GM19240 (cell line): ENCODE measurements at regions not wholly inside any gene's neighbourhood (a gene's known extent, or its start where the extent isn't known, plus 50 kb on each side); places are given as distances from the start of the nearest gene placed in this dataset.

Source experiments
- DNase-seq: peaks from one replicate; pipeline ENCODE4 v3.0.0; 2011; ENCODE audit warnings: low spot score; ENCODE audit not compliant: insufficient read length

DNA sequence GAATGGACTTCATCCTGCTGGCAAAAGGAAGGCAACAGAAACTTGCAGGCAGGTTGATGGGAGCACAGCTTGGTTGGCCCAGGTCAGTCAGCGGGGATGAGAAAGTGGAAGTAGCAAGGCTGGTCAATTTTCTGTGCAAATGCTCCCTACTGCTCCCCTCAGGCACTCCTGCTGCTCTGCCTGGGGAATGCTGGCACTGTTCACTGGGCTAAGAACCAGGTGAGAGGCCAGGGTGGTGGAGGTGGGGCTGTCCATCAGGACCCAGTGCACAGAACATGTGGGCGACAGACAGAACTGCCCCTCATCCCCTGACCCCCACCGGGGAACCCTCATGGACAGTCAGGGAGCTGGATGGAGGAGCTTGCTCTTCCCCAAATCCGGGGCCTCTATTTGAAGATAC, 593.1 kb downstream of the IRX1 start:
- no peak for DNase-seq

DNA sequence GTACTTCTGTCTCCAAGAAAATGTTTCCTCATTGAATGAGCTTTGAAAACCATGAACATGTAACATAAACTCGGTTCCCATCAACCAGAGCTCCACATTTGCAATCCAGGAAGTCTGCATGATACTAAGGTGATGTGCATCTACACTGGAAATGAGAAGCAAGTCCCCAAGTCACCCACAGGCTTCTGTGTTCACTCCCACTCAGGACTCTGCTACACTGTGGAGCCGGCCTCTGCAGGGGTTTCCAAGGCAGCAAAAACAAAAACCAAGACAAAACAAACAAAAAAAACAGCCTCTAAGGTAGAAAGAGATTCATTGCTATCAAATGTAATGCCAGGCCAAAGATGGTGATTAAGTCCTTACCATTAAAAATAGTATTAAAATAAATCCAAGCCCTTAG, 593.7 kb downstream of the IRX1 start:
- DNase-seq: no peak

DNA sequence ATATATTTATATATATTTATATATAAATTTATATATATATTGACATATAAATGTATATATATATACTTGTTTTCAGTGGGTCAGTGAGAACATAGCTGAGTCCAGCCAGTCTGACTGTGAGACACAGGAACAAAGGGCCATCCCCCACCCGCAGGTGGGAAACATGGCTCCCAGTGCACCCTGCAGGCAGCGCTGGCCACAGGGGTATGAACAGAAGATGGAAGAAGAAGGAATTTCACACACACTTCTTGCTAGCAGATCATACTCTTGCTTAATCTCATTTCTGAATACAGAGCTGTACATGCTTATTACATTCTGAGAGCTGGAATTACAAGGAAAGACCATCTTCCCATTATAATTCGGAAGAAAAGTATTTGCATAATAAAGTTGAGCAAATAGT, 595.4 kb downstream of the IRX1 start:
- no peak for DNase-seq

DNA sequence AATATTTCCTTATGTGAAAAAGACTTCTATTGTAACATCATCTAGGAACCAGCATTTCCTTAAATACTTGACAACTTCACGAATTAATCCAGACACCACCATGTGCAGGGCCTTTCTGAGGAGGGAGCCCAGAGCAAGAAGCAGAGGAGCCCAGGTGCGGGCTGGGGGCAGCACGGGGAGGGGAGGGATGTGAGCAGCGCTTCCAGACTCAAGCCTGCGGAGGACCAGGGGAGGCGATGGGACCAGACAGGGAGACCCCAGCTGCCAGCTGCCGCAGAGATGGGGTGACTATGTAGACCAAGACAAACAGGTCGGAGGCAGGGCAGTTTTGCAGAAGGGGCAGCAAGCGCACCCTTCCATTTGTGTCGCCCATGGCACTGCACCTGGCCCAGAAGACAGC, 596.1 kb downstream of the IRX1 start:
- DNase-seq: no peak

DNA sequence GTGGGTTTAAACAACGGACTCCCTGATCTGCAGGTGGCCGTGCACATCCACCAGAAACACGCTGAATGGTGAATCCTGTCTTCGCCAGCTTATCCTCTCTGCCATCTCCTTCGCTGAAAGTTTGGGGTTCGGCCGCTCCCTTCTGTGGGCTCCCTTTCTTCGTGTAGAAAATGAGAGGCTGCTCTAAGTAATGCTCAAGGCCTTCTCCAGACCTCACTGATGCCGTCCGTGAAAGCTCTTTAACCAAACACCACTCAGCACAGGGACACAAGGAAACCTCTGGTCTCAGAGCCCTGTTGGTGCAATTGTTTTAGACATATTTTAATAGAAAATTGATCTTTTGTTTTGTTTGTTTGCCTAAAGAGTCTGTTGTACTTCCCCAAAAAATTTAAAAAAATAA, 596.5 kb downstream of the IRX1 start:
- no peak for DNase-seq

DNA sequence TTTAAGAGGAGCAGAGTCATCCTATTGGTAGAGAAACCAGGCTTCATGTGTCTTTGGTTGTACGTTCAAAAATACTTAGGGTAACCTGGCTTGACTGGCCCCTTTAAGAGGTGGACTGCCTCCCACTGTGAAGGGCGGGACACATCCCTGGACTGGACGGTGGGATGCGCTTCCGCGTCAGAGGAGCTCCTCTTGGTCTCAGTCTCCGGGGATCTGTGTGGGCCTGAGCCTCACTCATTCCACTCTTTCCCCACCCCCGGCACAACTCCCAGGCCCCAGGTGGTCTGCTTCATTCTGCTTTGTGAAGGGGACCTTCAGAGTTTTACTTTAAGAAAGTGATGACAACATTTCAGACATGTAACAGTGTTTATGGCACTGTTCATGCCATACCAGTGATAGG, 601.1 kb downstream of the IRX1 start:
- no peak for DNase-seq

DNA sequence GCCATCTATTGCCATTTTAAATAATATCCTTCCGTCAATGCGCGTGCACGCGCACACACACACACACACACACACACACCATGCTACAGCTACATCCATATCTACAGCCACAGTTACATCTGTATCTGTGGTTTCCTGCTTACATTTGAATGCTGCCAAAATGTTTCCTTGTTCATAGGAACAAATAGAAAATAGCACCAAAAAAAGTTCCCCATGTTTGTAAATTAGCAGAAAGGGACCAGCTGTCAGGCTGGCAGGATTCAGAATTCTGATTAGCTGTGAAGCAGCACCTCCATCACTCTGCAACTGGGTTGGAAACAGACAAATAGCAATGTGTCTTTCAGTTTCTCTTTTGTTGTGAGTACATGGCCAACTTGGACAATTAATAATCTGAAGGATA, 601.5 kb downstream of the IRX1 start:
- no peak for DNase-seq

DNA sequence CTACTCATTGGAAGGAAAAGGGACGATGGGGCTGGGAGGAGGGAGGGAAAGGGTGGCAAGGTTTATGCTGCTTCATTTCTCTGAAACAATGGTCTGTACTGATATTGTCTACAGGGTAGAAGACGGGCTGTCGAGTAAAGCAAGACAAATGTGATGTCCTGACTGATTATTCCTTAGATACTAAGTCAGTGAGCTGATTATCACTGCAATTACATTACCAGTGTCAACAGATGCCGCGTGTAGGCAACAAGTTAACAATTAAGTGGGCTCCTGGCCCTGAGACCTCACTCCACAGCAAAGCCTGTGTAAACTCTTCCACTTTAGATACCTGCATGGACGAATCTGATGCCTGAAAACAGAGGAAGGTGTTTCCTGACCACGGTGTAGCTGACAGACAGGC, 602.8 kb downstream of the IRX1 start:
- no peak for DNase-seq

DNA sequence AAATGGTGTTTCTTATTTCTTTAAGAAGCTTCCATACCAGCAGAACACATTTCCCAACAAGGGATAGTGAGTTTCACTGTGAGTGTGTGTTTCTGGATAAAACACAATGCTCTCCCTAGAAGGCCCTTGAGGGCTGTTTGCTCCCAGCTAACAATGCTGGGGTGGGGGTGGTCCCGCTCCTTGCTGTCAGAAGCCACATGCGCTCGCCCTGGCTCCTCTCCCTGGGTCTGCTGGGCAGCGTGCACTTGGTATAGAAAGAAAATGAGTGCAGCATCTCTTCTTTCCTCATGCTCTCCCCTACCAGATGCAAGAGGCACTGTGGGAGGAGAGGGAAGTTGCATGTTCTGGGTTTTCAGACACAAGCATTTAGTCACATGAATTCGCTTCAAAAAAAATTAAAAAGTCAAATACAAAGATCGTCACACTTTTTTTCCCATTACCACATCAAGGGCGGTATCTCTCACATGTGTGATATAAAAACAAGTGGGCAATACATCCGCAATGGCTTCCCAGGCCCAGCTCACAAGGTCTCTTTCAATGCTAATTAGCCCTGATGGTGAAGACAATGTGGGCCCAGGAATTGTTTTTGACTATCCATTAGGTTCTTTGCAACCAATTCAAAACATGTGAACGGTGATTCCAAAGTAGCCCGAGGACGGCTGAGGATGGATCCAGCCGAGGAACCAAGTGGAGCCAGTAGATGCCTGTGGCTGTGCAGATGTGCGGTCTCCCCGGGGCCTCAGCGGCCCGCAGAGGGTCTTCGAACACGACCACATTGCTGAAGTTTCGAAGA, 603.6 kb downstream of the IRX1 start:
- no peak for DNase-seq

DNA sequence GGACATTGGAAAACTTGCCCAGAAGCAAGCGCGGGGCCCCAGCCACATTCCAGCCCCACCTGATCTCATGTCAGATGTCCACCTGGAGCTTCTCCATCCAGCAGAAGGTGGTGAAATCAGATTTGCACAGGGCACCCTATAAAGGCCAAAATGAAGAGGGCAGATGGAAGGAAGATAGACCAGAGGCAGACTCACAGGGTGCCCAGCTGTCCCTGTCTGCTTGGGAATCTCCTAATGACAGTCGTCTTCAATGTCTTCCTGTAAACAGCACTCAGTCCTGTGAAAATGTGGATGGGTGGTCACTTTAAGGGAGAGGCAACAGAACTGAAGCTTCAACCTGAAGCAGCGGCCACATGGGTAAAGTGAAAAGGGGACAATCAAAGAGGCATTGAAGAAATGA, 607.5 kb downstream of the IRX1 start:
- no peak for DNase-seq

DNA sequence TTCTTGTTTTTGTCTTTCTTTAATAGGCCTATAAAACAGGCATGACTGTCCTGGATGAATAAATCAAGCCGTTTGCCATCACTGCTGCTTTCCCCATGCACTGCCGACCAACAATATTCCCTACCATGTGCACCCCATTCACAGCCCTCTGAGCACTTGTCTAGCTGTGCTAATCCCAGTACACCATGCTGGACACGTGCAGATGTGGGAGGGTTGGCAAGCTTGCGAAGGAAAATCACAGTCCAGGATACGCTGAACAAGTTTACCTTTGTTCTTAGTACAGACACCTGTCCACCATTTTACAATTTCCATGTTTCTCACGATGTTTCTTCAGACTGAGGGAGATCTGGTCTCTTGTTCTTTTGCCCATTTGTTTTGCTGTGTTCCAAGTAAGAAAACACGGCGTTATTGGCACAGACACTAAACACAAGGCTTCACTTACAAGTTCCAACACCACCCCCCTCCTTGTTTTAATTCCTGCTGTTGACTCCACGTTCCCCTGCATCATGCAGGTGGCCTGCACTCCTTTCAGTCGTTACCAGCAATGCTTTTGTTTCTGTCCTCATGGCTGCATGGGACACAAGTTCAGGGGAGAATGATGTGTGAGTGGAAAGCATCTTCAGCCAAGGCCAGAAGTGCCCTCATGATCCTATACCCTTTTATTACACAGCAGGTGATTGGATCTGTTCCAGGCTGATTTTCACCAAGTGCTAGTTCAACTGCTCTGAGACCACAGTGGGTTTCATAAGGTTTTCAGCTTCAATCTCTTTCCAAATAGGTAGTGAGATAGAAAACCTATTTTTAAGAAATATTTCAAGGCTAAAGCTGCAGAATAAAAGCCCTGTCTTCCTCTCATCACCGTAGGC, 608.9 kb downstream of the IRX1 start:
- DNase-seq: no peak

DNA sequence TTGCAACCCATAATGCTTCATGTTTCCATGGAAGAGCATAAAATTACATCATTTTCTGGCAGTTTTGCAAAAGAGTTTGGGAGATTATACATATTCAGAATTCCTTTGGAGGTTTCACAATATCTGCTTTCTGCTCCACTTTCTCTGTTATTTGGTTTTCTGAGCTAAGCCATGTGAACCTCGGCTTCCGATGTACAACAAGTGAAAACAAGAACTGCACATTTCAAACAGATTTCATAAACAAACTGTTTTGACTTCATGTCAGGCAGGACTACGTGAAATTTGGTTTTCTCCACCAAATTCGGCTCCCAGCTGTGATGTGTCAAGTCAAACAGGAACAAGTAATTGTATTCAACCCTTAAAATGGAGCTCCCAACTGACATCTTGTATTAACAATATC, 609.8 kb downstream of the IRX1 start:
- DNase-seq: no peak

DNA sequence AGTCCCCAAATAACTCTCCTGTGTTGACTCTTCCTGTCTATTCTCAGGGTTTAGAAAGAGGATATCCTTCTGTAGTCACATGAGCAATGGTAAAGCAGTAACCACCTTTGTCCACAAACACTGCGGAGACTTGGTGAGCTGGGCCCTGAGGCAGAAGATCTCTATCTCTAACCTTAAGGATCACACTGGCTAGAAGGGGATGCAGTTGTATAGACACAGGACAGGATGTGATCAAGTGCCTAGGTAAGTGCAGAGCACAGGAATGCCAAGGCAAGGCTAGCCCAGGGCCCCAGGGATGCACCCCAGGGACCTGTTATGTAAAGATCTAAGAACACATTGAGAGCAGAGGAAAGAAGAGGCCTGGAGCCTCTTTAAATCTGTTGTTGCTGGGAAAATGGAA, 610.5 kb downstream of the IRX1 start:
- DNase-seq: no peak

DNA sequence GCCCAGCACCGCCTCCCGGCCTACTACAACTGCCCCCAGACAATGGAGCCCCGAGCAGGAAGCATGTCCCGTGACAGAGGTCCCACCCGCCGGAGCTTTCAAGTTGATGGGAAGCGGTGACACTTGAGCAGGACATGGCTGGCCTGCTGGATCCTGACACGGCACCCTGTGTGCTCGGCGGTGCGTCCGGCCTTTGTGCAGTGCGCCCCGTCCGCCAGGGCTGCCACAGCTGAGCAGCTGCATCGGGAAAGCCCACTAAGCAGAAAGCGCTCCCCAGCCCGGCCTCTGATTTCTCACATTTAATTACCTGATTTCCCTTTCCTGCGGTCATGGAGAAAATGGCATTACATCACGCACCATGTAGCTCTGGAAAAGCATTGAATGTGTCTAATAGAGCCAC, 611.9 kb downstream of the IRX1 start:
- no peak for DNase-seq

DNA sequence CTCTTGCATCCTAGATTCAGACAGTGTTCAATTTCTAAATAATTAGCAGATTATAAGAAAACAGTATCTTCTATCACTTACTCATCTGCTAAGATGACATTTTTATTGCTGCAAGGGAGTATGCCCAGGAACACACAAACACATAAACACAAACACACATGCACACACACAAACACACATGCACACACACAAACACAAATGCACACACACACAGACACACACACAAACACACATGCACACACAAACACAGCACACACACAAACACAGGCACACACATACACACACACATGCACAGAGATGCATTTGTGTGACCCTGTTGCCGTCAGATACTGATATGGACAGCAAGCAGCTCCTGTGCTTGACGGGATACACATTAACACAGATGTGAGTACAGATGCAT, 612.9 kb downstream of the IRX1 start:
- DNase-seq: no peak

DNA sequence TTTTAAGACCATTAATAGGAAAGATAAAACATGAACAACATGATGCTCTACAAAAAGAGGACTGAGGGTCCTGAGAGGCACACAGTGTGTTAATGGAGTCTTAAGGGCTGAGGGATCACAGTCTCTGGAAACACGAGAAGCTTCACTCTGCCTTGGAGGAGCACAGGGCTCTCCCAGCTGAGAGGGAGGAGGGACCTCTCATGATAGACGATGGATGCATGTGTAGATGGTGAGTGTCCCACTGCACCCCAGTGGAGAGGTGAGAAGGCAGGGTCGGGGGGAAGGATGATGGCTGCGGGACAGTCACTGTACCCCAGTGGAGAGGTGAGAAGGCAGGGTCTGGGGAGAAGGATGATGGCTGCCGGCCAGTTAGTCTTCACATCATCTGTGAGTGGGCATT, 613.4 kb downstream of the IRX1 start:
- no peak for DNase-seq

DNA sequence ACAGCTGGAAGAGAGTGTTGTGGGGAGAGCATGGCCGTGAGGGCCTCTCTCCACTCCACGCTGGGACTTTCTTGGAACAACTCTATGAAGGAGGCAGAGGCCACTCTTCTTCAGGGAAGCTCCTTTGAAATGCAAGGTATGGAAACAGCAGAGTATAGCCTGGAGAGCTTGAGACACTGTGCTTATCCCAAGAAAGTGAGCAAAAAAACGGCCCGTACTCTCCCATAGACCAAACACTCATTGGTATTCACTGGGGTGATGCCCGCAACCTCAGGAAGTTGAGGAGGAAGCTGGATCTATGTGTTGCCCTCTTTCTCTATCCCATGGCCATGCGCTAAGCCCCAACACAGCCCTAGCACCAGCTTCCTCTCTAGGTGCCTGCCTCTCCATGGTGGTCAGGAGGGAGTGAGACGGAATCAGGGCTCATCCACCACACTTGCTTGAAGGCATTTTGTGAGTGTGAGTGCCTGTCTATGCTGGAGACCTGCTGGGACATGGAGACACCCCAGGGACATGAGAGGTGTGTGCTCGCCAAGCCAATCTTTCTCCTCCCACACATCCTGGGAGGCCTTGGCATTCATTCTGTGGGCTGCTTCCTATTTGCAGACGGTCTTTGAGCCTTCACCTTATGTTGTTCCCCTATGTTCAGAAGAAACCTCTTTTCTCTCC, 616.6 kb downstream of the IRX1 start:
- no peak for DNase-seq

DNA sequence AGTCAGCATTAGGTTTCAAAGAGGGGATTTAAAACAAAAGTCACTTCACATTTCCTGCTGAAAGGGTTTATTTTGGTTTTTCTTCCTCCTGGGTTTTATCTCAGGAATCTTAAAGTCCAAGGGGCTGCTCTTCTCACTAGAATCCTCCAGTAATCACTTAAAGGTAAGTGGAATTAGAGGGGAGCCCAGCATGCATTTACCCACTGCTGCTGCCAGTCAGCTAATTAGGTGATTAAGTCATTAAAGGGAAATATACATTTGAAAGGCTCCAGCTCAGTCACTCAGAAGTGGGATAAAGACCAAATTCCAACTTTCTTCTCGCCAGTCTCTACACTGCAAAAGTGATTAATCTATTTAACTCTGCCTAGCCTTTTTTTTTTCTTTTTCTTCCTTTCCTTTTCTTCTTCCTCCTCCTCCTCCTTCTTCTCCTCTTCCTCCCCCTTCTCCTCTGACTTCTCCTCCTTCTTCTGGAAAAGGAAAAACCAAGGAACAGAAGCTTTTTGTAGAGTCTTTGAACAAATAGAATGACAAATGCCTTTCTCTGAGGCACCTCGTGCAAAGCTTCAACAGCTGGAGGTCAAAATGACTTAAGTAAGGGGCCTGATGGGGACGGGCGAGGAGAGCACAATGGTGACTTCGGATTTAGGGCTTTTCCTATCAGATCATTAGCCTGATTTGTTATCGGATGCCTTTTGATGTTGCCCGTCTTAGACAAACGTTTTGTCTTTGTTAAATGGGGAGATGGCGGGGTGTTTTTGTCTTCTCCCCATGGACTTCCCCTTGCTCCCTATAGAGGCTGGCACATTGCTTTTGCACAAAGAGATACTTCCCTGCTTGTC, 617.6 kb downstream of the IRX1 start:
- DNase-seq: no peak

DNA sequence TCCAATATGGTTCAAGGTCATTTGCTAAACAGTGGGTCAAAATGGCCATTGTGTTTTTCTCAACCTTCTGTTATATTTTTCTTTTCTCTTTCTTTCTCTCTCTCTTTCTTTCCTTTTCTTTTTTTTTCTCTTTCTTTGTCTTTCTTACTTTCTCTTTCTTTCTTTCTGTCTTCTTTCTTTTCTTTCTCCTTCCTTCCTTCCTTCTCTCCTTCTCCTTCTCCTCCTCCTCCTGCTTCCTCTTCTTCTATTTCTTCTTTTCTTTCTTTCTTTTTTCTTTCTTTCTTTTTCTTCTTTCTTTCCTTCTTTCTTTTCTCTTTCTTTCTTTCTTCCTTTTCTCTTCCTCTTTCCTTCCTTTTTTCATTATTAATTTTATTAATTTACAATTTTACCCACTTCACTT, 619.5 kb downstream of the IRX1 start:
- no peak for DNase-seq

DNA sequence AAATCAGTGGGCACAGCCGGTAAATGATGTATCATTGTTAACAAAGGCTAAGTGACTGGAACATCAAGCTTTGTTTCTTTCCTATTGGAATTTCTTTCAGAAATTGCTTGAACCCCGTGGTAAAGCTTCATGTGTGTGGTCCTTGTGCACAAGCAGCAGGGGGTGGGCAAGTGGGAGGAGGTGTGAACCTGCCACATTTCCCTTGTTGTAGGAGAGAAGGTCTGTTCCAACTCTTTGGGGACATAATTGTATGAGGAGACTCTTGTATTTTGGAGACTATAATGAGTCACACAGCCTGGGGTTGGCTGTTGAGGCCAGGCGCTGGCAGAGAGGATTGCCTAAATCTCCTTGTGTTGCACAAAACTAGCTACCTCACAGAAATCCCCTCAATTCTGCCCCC, 620.5 kb downstream of the IRX1 start:
- no peak for DNase-seq

DNA sequence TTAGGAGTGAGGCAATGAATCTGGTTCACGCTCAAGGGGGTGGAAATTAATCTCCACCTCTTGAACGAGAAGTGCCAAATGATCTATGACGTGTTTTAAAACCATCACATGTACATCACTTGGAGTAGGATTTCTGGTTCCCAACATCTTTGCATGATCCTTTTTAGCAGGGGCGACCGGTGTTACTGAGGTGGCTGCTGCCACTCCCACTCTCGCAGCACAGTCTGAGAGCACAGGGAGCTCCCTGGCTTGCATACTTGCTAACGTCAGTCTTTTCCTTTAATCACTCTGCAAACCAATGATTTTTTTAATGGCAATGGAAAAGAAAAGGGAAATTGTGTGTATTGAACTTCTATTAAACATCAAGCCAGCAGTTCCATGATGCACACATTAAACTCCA, 624.4 kb downstream of the IRX1 start:
- DNase-seq: no peak
